ENCODE measurements at regions not wholly inside any gene's neighbourhood (a gene's known extent, or its start where the extent isn't known, plus 50 kb on each side); places are given as distances from the start of the nearest gene placed in this dataset.

GRCh38 chr7:85686401-85687181 lies 499.7 kb upstream of the SEMA3D start:
- H3K4me3 ChIP-seq, result no peak overlapping the region
- ChIA-PET POLR2A (no interaction called here), CTCF (ENCODE audit: low intra/inter-chr PET ratio) (no interaction called here)
- no peak overlapping the region for H3K4me2 ChIP-seq (ENCODE audit: insufficient read depth, low read length)
- no peak for DNase-seq (ENCODE audit: extremely low read depth in 1 of 4, low spot score in 3 of 4)
- in situ Hi-C loops (cut with MboI), result no loop called here
- TF ChIP-seq HDAC8 (tag; IDR thresholded peaks at IDR 0.05) (no peak), ZNF23 (CRISPR knock-in tag; IDR thresholded peaks at IDR 0.05) (no peak), HMG20B (CRISPR knock-in tag; IDR thresholded peaks at IDR 0.05) (no peak), CTBP1 (IDR thresholded peaks at IDR 0.05; ENCODE audit: borderline replicate concordance) (no peak), YY1 (IDR thresholded peaks at IDR 0.05; ENCODE audit: borderline replicate concordance in 1 of 3, control insufficient read depth in 1 of 3, extremely low read depth in 1 of 3, insufficient read depth in 3 of 3, insufficient read length in 1 of 3, insufficient replicate concordance in 2 of 3, low read depth in 1 of 3, low read length in 2 of 3) (no peak)
- H3K9me1 ChIP-seq (ENCODE audit: control insufficient read depth, insufficient read depth, low read length), result no peaks in the 10 kb centered on the region
- no peak overlapping the region for H2AFZ ChIP-seq (ENCODE audit: low read depth, low read length)
- no peaks in the 10 kb centered on the region for H3K79me2 ChIP-seq (ENCODE audit: control insufficient read depth, insufficient read depth, low read length)
- 0% methylated on average over 7 of the region's 7 CpGs for WGBS (ENCODE audit: insufficient coverage, low coverage, missing lambda C conversion rate)
- no peaks in the 10 kb centered on the region for H3K27me3 ChIP-seq (ENCODE audit: control insufficient read depth in 2 of 2, insufficient read depth in 2 of 2, low read length in 2 of 2)
- H4K20me1 ChIP-seq (replicated peaks; ENCODE audit: control insufficient read depth, insufficient read depth, low read length), result no peaks in the 10 kb centered on the region
- H3K9ac ChIP-seq (ENCODE audit: insufficient read depth in 1 of 2, low read depth in 2 of 2, low read length in 2 of 2), result no peak overlapping the region
- no peaks in the 10 kb centered on the region for H3K36me3 ChIP-seq (ENCODE audit: control insufficient read depth, insufficient read depth, low read length)
- H3K4me1 ChIP-seq (replicated peaks in 1 of 2; ENCODE audit: control insufficient read depth in 2 of 2, insufficient read depth in 2 of 2, low read length in 2 of 2), result no peaks in the 10 kb centered on the region
- no peak overlapping the region for H3K27ac ChIP-seq (ENCODE audit: extremely low read depth, low read depth, low read length)
- peaks cover 2% of the 10 kb centered on the region; the same call in 1 of the 2 replicates for H3K9me3 ChIP-seq (replicated peaks; ENCODE audit: control insufficient read depth, insufficient read depth, low read depth, low read length)
- intact Hi-C loops (cut with micrococcal nuclease), result no loop called here
- BruUV-seq (replicated peaks), result no TSS peak
- FAIRE-seq, result no peak
- ATAC-seq, result no peak

- FAIRE-seq (no peak), ATAC-seq (no peak), DNase-seq (ENCODE audit: extremely low read depth in 1 of 4, low spot score in 3 of 4) (no peak)
- H4K20me1 ChIP-seq (replicated peaks; ENCODE audit: control insufficient read depth, insufficient read depth, low read length), result no peaks in the 10 kb centered on the region
- no peaks in the 10 kb centered on the region for H3K27me3 ChIP-seq (ENCODE audit: control insufficient read depth in 2 of 2, insufficient read depth in 2 of 2, low read length in 2 of 2)
- no peak overlapping the region for H3K4me2 ChIP-seq (ENCODE audit: insufficient read depth, low read length)
- H3K36me3 ChIP-seq (ENCODE audit: control insufficient read depth, insufficient read depth, low read length), result no peaks in the 10 kb centered on the region
- H3K9me3 ChIP-seq (replicated peaks; ENCODE audit: control insufficient read depth, insufficient read depth, low read depth, low read length), result peaks cover 2% of the 10 kb centered on the region; the same call in 1 of the 2 replicates
- POLR2A ChIA-PET, result no interaction called here
- CTCF ChIA-PET (ENCODE audit: low intra/inter-chr PET ratio), result no interaction called here
- in situ Hi-C loops (cut with MboI) (no loop called here), intact Hi-C loops (cut with micrococcal nuclease) (no loop called here)
- H3K4me1 ChIP-seq (replicated peaks in 1 of 2; ENCODE audit: control insufficient read depth in 2 of 2, insufficient read depth in 2 of 2, low read length in 2 of 2), result no peaks in the 10 kb centered on the region
- H3K4me3 ChIP-seq, result no peak overlapping the region
- no peak overlapping the region for H3K27ac ChIP-seq (ENCODE audit: extremely low read depth, low read depth, low read length)
- H3K9ac ChIP-seq (ENCODE audit: insufficient read depth in 1 of 2, low read depth in 2 of 2, low read length in 2 of 2), result no peak overlapping the region
- no TSS peak for BruUV-seq (replicated peaks)
- no peaks in the 10 kb centered on the region for H3K9me1 ChIP-seq (ENCODE audit: control insufficient read depth, insufficient read depth, low read length)
- no peaks in the 10 kb centered on the region for H3K79me2 ChIP-seq (ENCODE audit: control insufficient read depth, insufficient read depth, low read length)
- no peak overlapping the region for H2AFZ ChIP-seq (ENCODE audit: low read depth, low read length)
- TF ChIP-seq ZNF444 (CRISPR knock-in tag; IDR thresholded peaks at IDR 0.05), result no peak
- no peak for TF ChIP-seq CC2D1A (IDR thresholded peaks at IDR 0.05)
- no peak for TF ChIP-seq MEF2D (tag; conservative IDR thresholded peaks at IDR 0.05; ENCODE audit: low read depth)
- TF ChIP-seq ZNF212 (CRISPR knock-in tag; IDR thresholded peaks at IDR 0.05), result no peak
- no peak for TF ChIP-seq ZNF140 (CRISPR knock-in tag; IDR thresholded peaks at IDR 0.05)
- no peak for TF ChIP-seq HMGN3 (IDR thresholded peaks at IDR 0.05; ENCODE audit: borderline replicate concordance, extremely low read depth, insufficient read length, low read depth, low read length)
- no peak for TF ChIP-seq ZBTB1 (CRISPR knock-in tag; IDR thresholded peaks at IDR 0.05; ENCODE audit: borderline replicate concordance, low read depth)
- no peak for TF ChIP-seq JUN (IDR thresholded peaks at IDR 0.05; ENCODE audit: borderline replicate concordance, low read depth, low read length)
- no peak for TF ChIP-seq JUN (CRISPR knock-in tag; IDR thresholded peaks at IDR 0.05; ENCODE audit: borderline replicate concordance)
- TF ChIP-seq NFATC3 (IDR thresholded peaks at IDR 0.05), result no peak
- TF ChIP-seq FOXK1 (CRISPR knock-in tag; IDR thresholded peaks at IDR 0.05; ENCODE audit: borderline replicate concordance), result no peak
- TF ChIP-seq CAMTA2 (CRISPR knock-in tag; conservative IDR thresholded peaks at IDR 0.05), result no peak
- TF ChIP-seq EWSR1 (IDR thresholded peaks at IDR 0.05; ENCODE audit: borderline replicate concordance, low read depth, partially characterized antibody), result no peak
- TF ChIP-seq ZNF124 (CRISPR knock-in tag; IDR thresholded peaks at IDR 0.05), result no peak
These were observed 499.0 kb upstream of the SEMA3D start for GRCh38 chr7:85685901-85686300.

Measured in K562 (cell line).